NT2/D1 (cell line): ENCODE measurements at regions not wholly inside any gene's neighbourhood (a gene's known extent, or its start where the extent isn't known, plus 50 kb on each side); places are given as distances from the start of the nearest gene placed in this dataset.

ENCODE experiments used
- SUZ12 ChIP-seq: IDR thresholded peaks from 2 replicates; pipeline ENCODE4 v1.6.1; 2011; ENCODE audit not compliant: insufficient read length, insufficient read depth; ENCODE audit errors: extremely low read depth
- YY1 ChIP-seq: IDR thresholded peaks from 2 replicates; pipeline ENCODE4 v1.6.1; 2011; ENCODE audit not compliant: insufficient read length, insufficient read depth
- ZNF274 ChIP-seq: IDR thresholded peaks from 2 replicates; pipeline ENCODE4 v1.6.1; 2011; ENCODE audit warnings: mild to moderate bottlenecking, low read depth, low read length

DNA sequence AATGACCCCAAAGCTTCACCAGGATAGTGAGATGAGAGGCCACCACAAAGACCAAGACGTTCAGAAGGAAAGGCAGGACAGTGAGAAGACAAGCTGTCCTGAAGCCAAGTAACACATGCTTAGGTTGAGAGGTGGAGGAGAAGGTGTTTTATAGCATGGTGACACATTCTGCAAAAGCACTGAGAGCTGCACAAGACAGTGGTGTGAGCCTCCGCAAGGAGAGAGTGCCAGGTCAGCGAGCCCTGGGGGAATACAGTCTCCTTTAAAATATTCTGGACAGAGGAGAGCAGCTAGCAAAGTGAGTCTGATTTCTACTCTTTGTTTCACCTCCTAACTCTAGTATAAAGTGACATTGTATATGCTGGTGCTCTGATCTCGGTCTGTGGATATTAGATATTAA lies 68.0 kb upstream of the VKORC1L1 start:
- no peak for TF ChIP-seq YY1
- no peak for TF ChIP-seq SUZ12
- no peak for TF ChIP-seq ZNF274
